NT2/D1 (cell line): ENCODE measurements at regions not wholly inside any gene's neighbourhood (a gene's known extent, or its start where the extent isn't known, plus 50 kb on each side); places are given as distances from the start of the nearest gene placed in this dataset.

Source experiments
- SUZ12 ChIP-seq: IDR thresholded peaks from 2 replicates; pipeline ENCODE4 v1.6.1; 2011; ENCODE audit not compliant: insufficient read length, insufficient read depth; ENCODE audit errors: extremely low read depth
- YY1 ChIP-seq: IDR thresholded peaks from 2 replicates; pipeline ENCODE4 v1.6.1; 2011; ENCODE audit not compliant: insufficient read length, insufficient read depth

- TF ChIP-seq YY1: no peak
- no peak for TF ChIP-seq SUZ12
Observed at GRCh38 chr2:138081225-138082073, 117.2 kb downstream of the HNMT start.
